ENCODE measurements at regions not wholly inside any gene's neighbourhood (a gene's known extent, or its start where the extent isn't known, plus 50 kb on each side); places are given as distances from the start of the nearest gene placed in this dataset.

DNA sequence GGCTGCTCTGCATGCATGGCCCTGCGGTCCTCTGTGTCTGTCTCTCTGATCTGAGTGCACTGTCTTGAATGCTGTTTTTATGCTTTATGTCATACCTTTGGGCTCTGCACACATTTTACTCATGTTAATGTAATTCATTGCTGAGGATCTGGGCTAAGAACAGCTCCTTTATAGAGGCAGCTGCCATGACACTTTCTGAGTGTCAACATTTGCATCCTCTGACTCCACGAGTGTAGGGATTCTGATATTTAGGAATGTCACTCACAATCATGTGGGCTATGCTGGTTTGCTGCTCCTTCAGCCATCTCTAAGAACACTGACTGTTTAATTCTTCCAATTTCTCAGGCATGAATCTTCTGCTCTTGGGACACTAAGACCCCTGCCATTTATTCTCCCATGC, 192.2 kb upstream of the CPEB2 start:
- Histone ChIP-seq H3K4me3 (no peak overlapping the region), H3K27ac (no peak overlapping the region)

GRCh38 chr4:14810568-14810967, 191.7 kb upstream of the CPEB2 start:
- no peak overlapping the region for H3K4me3 ChIP-seq

GRCh38 chr4:14812101-14812500, 190.2 kb upstream of the CPEB2 start:
- Histone ChIP-seq H3K27ac (no peak overlapping the region), H3K4me3 (no peak overlapping the region)

More at GRCh38 chr4:14810568-14810967, 191.7 kb upstream of the CPEB2 start:
- no peak overlapping the region for H3K27ac ChIP-seq

GRCh38 chr4:14816623-14817261, 185.5 kb upstream of the CPEB2 start:
- no peak overlapping the region for H3K4me3 ChIP-seq
- no peak overlapping the region for H3K27ac ChIP-seq

- H3K27ac ChIP-seq = no peak overlapping the region
- no peak overlapping the region for H3K4me3 ChIP-seq
Measured at GRCh38 chr4:14824189-14824588, 178.1 kb upstream of the CPEB2 start.

- H3K4me3 ChIP-seq = no peak overlapping the region
Measured at GRCh38 chr4:14827111-14827510, 175.2 kb upstream of the CPEB2 start.

GRCh38 chr4:14829795-14830194, 172.5 kb upstream of the CPEB2 start:
- no peak overlapping the region for H3K4me3 ChIP-seq
- no peak overlapping the region for H3K27ac ChIP-seq

More at GRCh38 chr4:14827111-14827510, 175.2 kb upstream of the CPEB2 start:
- H3K27ac ChIP-seq = no peak overlapping the region

DNA sequence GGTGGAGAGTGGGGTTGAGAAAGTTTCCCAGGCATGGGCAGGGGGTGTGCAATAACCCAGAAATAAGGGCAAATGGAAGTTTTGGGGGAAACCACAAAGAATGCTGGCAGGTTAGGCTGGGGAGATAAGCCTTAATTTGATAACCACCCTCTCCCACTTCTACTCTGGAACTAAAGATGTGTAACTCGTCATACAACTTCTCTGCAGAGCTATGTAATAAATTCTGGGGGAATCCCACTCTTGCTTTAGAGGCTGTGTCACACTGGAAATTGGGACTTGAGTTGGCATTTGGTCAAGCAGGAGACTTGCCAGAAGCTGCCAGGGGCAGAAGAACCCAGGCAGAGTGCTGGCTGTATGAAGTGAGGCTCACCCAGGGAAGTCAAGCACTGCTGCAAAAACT, 170.9 kb upstream of the CPEB2 start:
- Histone ChIP-seq H3K4me3 (no peak overlapping the region), H3K27ac (no peak overlapping the region)

DNA sequence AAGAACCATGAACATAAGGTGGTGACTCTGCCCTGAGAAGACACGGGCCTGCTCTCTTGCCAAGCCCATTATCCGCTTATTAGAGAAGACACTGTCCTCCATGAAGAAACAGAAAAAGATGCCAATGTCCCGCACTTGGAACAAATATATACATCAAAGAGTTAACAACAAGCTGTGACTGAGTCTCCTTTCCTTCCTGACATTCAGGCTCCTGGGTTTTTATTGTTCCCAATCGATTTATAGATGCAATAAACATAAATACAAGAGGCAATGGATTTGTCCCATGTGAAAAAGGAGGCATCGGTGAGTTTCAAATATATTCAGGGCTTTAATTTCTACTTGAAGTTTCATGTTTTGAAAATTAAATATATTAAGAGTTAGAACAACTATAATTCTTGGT, 169.2 kb upstream of the CPEB2 start:
- Histone ChIP-seq H3K4me3 (no peak overlapping the region), H3K27ac (no peak overlapping the region)

GRCh38 chr4:14834382-14834781, 167.9 kb upstream of the CPEB2 start:
- peak overlapping the region in 8 of 21 experiments; percentile 4 to 70 (median 31) for H3K27ac ChIP-seq

DNA sequence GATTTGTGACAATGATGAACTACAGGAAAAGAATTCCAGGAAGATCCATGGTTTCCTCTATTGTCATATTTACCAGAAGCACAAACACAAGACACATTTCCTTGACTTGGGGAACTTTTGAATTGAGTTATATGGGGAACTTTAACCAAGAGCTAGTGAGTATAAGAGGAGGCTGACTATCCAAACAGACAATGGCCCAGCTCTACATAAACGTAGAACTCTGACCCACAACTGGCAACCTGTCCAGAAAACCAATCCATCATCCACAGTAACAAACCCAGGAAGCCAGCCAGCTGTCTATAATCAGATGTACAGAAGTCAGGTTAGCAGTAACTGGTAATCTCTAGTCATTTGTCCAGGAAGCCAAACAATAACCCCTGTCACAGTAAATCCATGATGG, 167.0 kb upstream of the CPEB2 start:
- no peak overlapping the region for H3K4me3 ChIP-seq

More at GRCh38 chr4:14834382-14834781, 167.9 kb upstream of the CPEB2 start:
- no peak overlapping the region for H3K4me3 ChIP-seq

GRCh38 chr4:14835708-14836425, 166.4 kb upstream of the CPEB2 start:
- Histone ChIP-seq H3K4me3 (no peak overlapping the region), H3K27ac (peak overlapping the region in 4 of 21 experiments; percentile 38 to 70 (median 57))

More for the DNA sequence above, 167.0 kb upstream of the CPEB2 start:
- H3K27ac ChIP-seq = peak overlapping the region in 8 of 21 experiments; percentile 4 to 70 (median 37)

- Histone ChIP-seq H3K4me3 (no peak overlapping the region), H3K27ac (no peak overlapping the region)
Measured at GRCh38 chr4:14837860-14838259, 164.4 kb upstream of the CPEB2 start.

GRCh38 chr4:14841801-14842768, 160.2 kb upstream of the CPEB2 start:
- Histone ChIP-seq H3K4me3 (no peak overlapping the region), H3K27ac (peak overlapping the region in 4 of 21 experiments; percentile 42 to 58 (median 52))

DNA sequence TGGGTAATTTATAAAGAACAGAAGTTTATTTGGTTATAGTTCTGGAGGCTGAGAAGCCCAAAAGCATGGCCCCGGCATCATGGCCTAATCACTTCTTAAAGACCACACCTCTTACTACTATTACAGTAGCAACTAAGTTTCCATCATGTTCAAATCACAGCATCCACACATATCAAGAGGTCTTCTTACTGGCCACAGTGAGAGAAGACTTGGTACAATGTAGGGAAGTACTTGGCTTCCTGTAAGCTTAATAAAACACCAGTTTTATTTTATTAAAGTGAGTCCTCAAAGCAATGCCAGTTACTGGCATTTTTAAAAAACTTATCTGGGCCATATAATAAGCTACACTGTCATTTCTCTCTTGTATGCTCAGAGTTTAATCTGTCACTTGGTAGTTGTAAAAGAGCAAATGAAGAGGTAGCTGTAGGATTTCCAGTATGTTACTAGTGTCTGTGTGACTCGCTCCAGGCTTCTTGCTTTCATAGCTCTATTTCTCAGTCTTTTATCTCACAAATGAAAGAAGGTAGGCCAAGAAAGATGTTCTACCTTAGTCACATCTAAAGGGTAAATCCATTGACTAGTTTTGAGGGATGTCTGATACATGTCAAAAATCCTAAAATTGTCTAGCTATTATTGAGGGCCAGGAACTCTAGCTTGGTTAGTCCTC, 159.2 kb upstream of the CPEB2 start:
- Histone ChIP-seq H3K27ac (no peak overlapping the region), H3K4me3 (no peak overlapping the region)

GRCh38 chr4:14844061-14844460, 158.2 kb upstream of the CPEB2 start:
- no peak overlapping the region for H3K27ac ChIP-seq
- no peak overlapping the region for H3K4me3 ChIP-seq

DNA sequence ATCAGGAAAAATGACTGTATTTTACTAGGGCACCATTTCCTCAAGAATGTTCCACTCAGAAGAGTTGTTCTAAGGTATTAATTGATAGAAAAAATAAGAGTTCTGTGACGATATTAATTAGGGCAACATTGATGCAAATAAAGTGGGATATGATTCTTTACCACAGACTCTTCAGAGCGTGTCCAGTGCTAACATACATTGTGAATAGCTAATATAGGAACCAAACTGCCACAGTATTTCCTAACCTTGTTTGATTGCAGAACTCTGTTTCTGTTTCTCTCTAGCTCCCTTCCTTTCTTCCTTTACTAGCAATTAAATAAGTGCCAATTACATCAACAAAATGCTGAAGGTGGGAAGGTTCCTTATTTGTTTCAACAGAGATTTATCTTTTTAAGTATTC, 154.1 kb upstream of the CPEB2 start:
- no peak overlapping the region for H3K27ac ChIP-seq
- no peak overlapping the region for H3K4me3 ChIP-seq

GRCh38 chr4:14850455-14851097, 151.7 kb upstream of the CPEB2 start:
- Histone ChIP-seq H3K4me3 (no peak overlapping the region), H3K27ac (no peak overlapping the region)

Measured in skin epidermis (tissue), 12 donors.